ENCODE measurements at regions not wholly inside any gene's neighbourhood (a gene's known extent, or its start where the extent isn't known, plus 50 kb on each side); places are given as distances from the start of the nearest gene placed in this dataset.

- DNase-seq = no peak
Observed at GRCh38 chr6:105628156-105628860, 225.4 kb upstream of the PREP start.

GRCh38 chr6:105626295-105627158 is 223.6 kb upstream of the PREP start:
- no peak for DNase-seq

- no peak for DNase-seq
Observed at GRCh38 chr6:105624021-105624420, 221.1 kb upstream of the PREP start.

- no peak for DNase-seq
Observed at GRCh38 chr6:105622226-105622625, 219.3 kb upstream of the PREP start.

- no peak for DNase-seq
Observed at GRCh38 chr6:105621564-105622175, 218.8 kb upstream of the PREP start.

- DNase-seq = no peak
Observed at GRCh38 chr6:105620878-105621277, 218.0 kb upstream of the PREP start.

- no peak for DNase-seq
Observed at GRCh38 chr6:105619971-105620741, 217.3 kb upstream of the PREP start.

GRCh38 chr6:105618247-105618646 is 215.4 kb upstream of the PREP start:
- no peak for DNase-seq

- DNase-seq = no peak
Observed at GRCh38 chr6:105616521-105616920, 213.6 kb upstream of the PREP start.

- DNase-seq = no peak
Observed at GRCh38 chr6:105611606-105612005, 208.7 kb upstream of the PREP start.

- DNase-seq = no peak
Observed at GRCh38 chr6:105609375-105609991, 206.6 kb upstream of the PREP start.

GRCh38 chr6:105608711-105609374 is 206.0 kb upstream of the PREP start:
- DNase-seq = no peak

GRCh38 chr6:105607636-105608621 is 205.0 kb upstream of the PREP start:
- DNase-seq = no peak

- DNase-seq = no peak
Observed at GRCh38 chr6:105606831-105607463, 204.1 kb upstream of the PREP start.

- DNase-seq = no peak
Observed at GRCh38 chr6:105604587-105604884, 201.7 kb upstream of the PREP start.

GRCh38 chr6:105603788-105604586 is 201.1 kb upstream of the PREP start:
- DNase-seq = no peak

GRCh38 chr6:105601541-105602236 is 198.8 kb upstream of the PREP start:
- no peak for DNase-seq

- DNase-seq = no peak
Observed at GRCh38 chr6:105600336-105601260, 197.7 kb upstream of the PREP start.

All from activated naive CD4-positive, alpha-beta T cell (primary cell).